Transverse colon (tissue), 4 donors: ENCODE measurements at regions not wholly inside any gene's neighbourhood (a gene's known extent, or its start where the extent isn't known, plus 50 kb on each side); places are given as distances from the start of the nearest gene placed in this dataset.

Experiments used
- CTCF ChIP-seq, 5 experiments: fragments of 200-600 bp in 3 of 5; fragments of 450-650 bp in 2 of 5; sonication (generic) in 3 of 5; IDR thresholded peaks; 1 replicate in 2 of 5; 2 replicates in 3 of 5; pipeline ENCODE4 v1.5.1; 2016 to 2017; ENCODE audit warnings: antibody characterized with exemption in 5 of 5, inconsistent platforms in 3 of 5, mild to moderate bottlenecking in 2 of 5, moderate library complexity in 1 of 5
- POLR2A ChIP-seq: fragments of 450-650 bp; IDR thresholded peaks from one replicate; pipeline ENCODE4 v1.6.1; 2016; ENCODE audit warnings: antibody characterized with exemption, mild to moderate bottlenecking, moderate library complexity
- POLR2AphosphoS5 ChIP-seq, 3 donors: sonication (generic); formaldehyde crosslinking; IDR thresholded peaks; one replicate each; pipeline ENCODE4 v1.6.1; 2016; ENCODE audit warnings: antibody characterized with exemption in 3 of 3

- TF ChIP-seq POLR2A (no peak), CTCF (IDR thresholded peaks at IDR 0.05) (no peak), POLR2AphosphoS5 (IDR thresholded peaks at IDR 0.05) (no peak)
Observed at GRCh38 chr13:76552041-76552772, 334.0 kb downstream of the KCTD12 start.
